ENCODE measurements at regions not wholly inside any gene's neighbourhood (a gene's known extent, or its start where the extent isn't known, plus 50 kb on each side); places are given as distances from the start of the nearest gene placed in this dataset.

DNA sequence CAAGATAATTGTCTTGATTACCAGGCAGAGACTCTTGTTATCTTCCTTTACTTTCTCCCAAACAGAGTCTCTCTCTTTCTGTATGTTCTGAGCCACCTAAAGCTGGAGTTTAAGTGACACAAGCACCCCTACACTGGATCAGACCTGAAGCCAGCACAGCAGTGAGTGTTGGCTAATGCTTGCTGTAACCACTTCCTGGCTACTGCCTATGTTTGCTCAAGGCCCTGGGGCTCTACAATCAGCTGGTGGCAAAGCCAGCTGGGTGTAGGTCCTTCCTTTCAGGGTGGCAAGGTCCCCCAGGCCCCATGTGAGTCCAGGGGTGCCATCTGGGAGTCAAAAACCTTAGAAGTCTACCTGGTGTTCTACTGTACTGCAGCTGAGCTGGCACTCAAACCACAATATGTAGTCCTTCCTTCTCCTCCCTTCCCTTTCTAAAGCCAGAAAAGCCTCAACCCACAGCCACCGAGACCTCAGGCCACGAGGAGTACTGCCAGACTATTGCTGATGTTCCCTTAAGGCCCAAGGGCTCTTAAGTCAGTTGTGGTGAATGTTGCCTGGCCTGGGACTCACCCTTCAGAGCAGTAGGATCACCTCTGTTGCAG, 416.3 kb downstream of the ADRA2A start:
- H2AFZ ChIP-seq (ENCODE audit: low read length): no peak overlapping the region
- peaks cover 5% of the 10 kb centered on the region; the same call in 1 of the 2 replicates for H3K9me3 ChIP-seq (ENCODE audit: insufficient read depth, low read depth, low read length)
- TF ChIP-seq, protein P1, sequence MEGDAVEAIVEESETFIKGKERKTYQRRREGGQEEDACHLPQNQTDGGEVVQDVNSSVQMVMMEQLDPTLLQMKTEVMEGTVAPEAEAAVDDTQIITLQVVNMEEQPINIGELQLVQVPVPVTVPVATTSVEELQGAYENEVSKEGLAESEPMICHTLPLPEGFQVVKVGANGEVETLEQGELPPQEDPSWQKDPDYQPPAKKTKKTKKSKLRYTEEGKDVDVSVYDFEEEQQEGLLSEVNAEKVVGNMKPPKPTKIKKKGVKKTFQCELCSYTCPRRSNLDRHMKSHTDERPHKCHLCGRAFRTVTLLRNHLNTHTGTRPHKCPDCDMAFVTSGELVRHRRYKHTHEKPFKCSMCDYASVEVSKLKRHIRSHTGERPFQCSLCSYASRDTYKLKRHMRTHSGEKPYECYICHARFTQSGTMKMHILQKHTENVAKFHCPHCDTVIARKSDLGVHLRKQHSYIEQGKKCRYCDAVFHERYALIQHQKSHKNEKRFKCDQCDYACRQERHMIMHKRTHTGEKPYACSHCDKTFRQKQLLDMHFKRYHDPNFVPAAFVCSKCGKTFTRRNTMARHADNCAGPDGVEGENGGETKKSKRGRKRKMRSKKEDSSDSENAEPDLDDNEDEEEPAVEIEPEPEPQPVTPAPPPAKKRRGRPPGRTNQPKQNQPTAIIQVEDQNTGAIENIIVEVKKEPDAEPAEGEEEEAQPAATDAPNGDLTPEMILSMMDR (conservative IDR thresholded peaks at IDR 0.05; ENCODE audit: low read length): no peak
- no peak for TF ChIP-seq EZH2phosphoT487 (IDR thresholded peaks at IDR 0.05; ENCODE audit: borderline replicate concordance)
- H3K9me2 ChIP-seq (replicated peaks; ENCODE audit: low read depth, low read length): no peaks in the 10 kb centered on the region
- no peak overlapping the region for H3K4me3 ChIP-seq (ENCODE audit: low read length, poor library complexity, severe bottlenecking)
- H3K4me2 ChIP-seq (ENCODE audit: low read depth, low read length, poor library complexity, severe bottlenecking): no peak overlapping the region
- H3K9ac ChIP-seq (ENCODE audit: low read depth, low read length, poor library complexity, severe bottlenecking): no peak overlapping the region
- H3K36me3 ChIP-seq (ENCODE audit: insufficient read depth, low read length): no peaks in the 10 kb centered on the region
- H3K27me3 ChIP-seq (ENCODE audit: insufficient read depth, low read length, poor library complexity, severe bottlenecking): no peaks in the 10 kb centered on the region
- H3K79me2 ChIP-seq (ENCODE audit: insufficient read depth, low read length): no peaks in the 10 kb centered on the region
- H4K20me1 ChIP-seq (ENCODE audit: insufficient read depth, low read length, poor library complexity, severe bottlenecking): no peaks in the 10 kb centered on the region
- H3F3A ChIP-seq (ENCODE audit: low read depth): no peaks in the 10 kb centered on the region
- no peaks in the 10 kb centered on the region for H3K4me1 ChIP-seq (ENCODE audit: insufficient read depth, low read length, poor library complexity, severe bottlenecking)

DNA sequence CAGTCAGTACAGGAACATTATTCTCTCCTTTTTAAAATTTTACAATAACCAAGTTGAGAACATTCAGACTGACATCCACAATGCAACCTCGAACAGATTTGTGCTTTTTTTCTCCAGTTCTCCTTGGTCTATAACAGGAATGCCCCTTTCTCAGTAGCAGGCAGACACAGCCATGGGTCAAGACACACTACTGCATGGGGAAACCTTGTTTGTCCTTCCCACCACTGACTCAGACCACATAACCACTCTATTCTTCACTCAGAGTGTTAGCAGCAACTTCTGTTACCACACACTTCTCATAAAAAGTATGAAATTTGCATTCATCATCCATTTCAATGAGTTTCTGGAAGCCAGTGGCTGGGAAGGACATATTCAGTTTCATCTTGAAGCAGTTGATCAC, 421.7 kb downstream of the ADRA2A start:
- Histone ChIP-seq H2AFZ (ENCODE audit: low read length) (no peak overlapping the region), H3K4me1 (ENCODE audit: insufficient read depth, low read length, poor library complexity, severe bottlenecking) (no peaks in the 10 kb centered on the region), H3K27me3 (ENCODE audit: insufficient read depth, low read length, poor library complexity, severe bottlenecking) (no peaks in the 10 kb centered on the region), H3K36me3 (ENCODE audit: insufficient read depth, low read length) (no peaks in the 10 kb centered on the region), H4K20me1 (ENCODE audit: insufficient read depth, low read length, poor library complexity, severe bottlenecking) (no peaks in the 10 kb centered on the region), H3K4me3 (ENCODE audit: low read length, poor library complexity, severe bottlenecking) (no peak overlapping the region), H3K9me2 (replicated peaks; ENCODE audit: low read depth, low read length) (no peaks in the 10 kb centered on the region), H3K4me2 (ENCODE audit: low read depth, low read length, poor library complexity, severe bottlenecking) (no peak overlapping the region), H3K9me3 (ENCODE audit: insufficient read depth, low read depth, low read length) (no peaks in the 10 kb centered on the region), H3K9ac (ENCODE audit: low read depth, low read length, poor library complexity, severe bottlenecking) (no peak overlapping the region), H3F3A (ENCODE audit: low read depth) (no peaks in the 10 kb centered on the region), H3K79me2 (ENCODE audit: insufficient read depth, low read length) (no peaks in the 10 kb centered on the region)
- TF ChIP-seq, protein P1 (conservative IDR thresholded peaks at IDR 0.05; ENCODE audit: low read length): no peak
- TF ChIP-seq EZH2phosphoT487 (IDR thresholded peaks at IDR 0.05; ENCODE audit: borderline replicate concordance): no peak

DNA sequence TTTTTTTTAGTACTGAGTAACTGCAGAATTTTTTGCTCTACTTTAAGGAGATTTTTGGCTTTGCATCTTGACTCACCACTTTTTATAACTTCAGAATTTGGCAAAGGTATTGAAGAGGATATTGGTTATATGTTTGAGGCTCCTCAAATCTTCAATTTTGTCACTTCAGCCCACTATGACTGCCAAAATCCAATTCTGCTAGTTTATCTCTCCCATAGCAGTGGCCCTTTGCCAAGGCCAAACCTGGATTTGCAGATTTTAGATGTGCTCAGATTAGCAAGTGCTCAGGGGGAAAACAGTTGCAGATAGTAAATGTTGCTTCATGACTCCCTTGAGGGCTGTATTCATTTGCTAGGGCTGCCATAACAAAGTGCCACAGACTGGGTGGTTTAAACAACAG, 427.5 kb downstream of the ADRA2A start:
- Histone ChIP-seq H3F3A (ENCODE audit: low read depth) (no peaks in the 10 kb centered on the region), H3K27me3 (ENCODE audit: insufficient read depth, low read length, poor library complexity, severe bottlenecking) (no peaks in the 10 kb centered on the region), H3K36me3 (ENCODE audit: insufficient read depth, low read length) (no peaks in the 10 kb centered on the region), H3K79me2 (ENCODE audit: insufficient read depth, low read length) (no peaks in the 10 kb centered on the region), H4K20me1 (ENCODE audit: insufficient read depth, low read length, poor library complexity, severe bottlenecking) (no peaks in the 10 kb centered on the region), H2AFZ (ENCODE audit: low read length) (no peak overlapping the region), H3K9ac (ENCODE audit: low read depth, low read length, poor library complexity, severe bottlenecking) (no peak overlapping the region), H3K4me3 (ENCODE audit: low read length, poor library complexity, severe bottlenecking) (no peak overlapping the region), H3K4me2 (ENCODE audit: low read depth, low read length, poor library complexity, severe bottlenecking) (no peak overlapping the region), H3K9me2 (replicated peaks; ENCODE audit: low read depth, low read length) (no peaks in the 10 kb centered on the region), H3K9me3 (ENCODE audit: insufficient read depth, low read depth, low read length) (no peaks in the 10 kb centered on the region; the same call in 1 of the 2 replicates), H3K4me1 (ENCODE audit: insufficient read depth, low read length, poor library complexity, severe bottlenecking) (no peaks in the 10 kb centered on the region)
- TF ChIP-seq EZH2phosphoT487 (IDR thresholded peaks at IDR 0.05; ENCODE audit: borderline replicate concordance): no peak
- TF ChIP-seq, protein P1 (conservative IDR thresholded peaks at IDR 0.05; ENCODE audit: low read length): no peak

Data from Loucy (cell line).